Uterus (tissue), 3 donors: ENCODE measurements at regions not wholly inside any gene's neighbourhood (a gene's known extent, or its start where the extent isn't known, plus 50 kb on each side); places are given as distances from the start of the nearest gene placed in this dataset.

ENCODE experiments used
- DNase-seq, 2 donors: peaks; one replicate each; pipeline ENCODE4 v3.0.0-alpha.2; 2019 to 2020
- H3K27ac ChIP-seq, 2 donors: fragments of 200-600 bp; sonication (generic); 1 replicate in 1 of 2; 2 replicates in 1 of 2; pipeline ENCODE4 v1.5.1; 2016 to 2018
- H3K27me3 ChIP-seq, 2 donors: fragments of 200-600 bp; sonication (generic); one replicate each; pipeline ENCODE4 v1.5.1; 2018 to 2019; ENCODE audit warnings: control low read depth in 1 of 2
- H3K36me3 ChIP-seq, 2 donors: fragments of 200-600 bp; sonication (generic); one replicate each; pipeline ENCODE4 v1.5.1; 2019; ENCODE audit warnings: control low read depth in 1 of 2
- H3K4me1 ChIP-seq, 2 donors: fragments of 200-600 bp; sonication (generic); one replicate each; pipeline ENCODE4 v1.5.1; 2018 to 2019; ENCODE audit warnings: control low read depth in 1 of 2
- H3K4me3 ChIP-seq, 2 donors: fragments of 200-600 bp; sonication (generic); 1 replicate in 1 of 2; 2 replicates in 1 of 2; pipeline ENCODE4 v1.5.1; 2018 to 2019; ENCODE audit warnings: mild to moderate bottlenecking in 1 of 2
- H3K9me3 ChIP-seq, 2 donors: fragments of 200-600 bp; sonication (generic); one replicate each; pipeline ENCODE4 v1.5.1; 2019; ENCODE audit warnings: control low read depth in 1 of 2
- POLR2A ChIP-seq, 2 donors: fragments of 450-650 bp; IDR thresholded peaks; one replicate each; pipeline ENCODE4 v1.6.1; 2016; ENCODE audit warnings: antibody characterized with exemption in 2 of 2, mild to moderate bottlenecking in 1 of 2, moderate library complexity in 1 of 2
- intact Hi-C: fragments of 100-400 bp; cut with DNase I; formaldehyde crosslinking; loops from one replicate; pipeline ENCODE4 v1.15.1; 2023; ENCODE audit warnings: low total_unique reads
- TF ChIP-seq, protein P1 (sequence below), 4 experiments: fragments of 200-600 bp in 2 of 4; fragments of 450-650 bp in 2 of 4; sonication (generic) in 2 of 4; IDR thresholded peaks; one replicate each; pipeline ENCODE4 v1.5.1; 2016 to 2019; ENCODE audit warnings: antibody characterized with exemption in 4 of 4, mild to moderate bottlenecking in 2 of 4, moderate library complexity in 1 of 4
- donor health status: DM: yes; HTN: yes; CAD: no.

GRCh38 chr18:37665346-37665745, 99.7 kb upstream of the CELF4 start:
- DNase-seq: no peak
- no peak for TF ChIP-seq POLR2A (IDR thresholded peaks at IDR 0.05)
- TF ChIP-seq, protein P1, sequence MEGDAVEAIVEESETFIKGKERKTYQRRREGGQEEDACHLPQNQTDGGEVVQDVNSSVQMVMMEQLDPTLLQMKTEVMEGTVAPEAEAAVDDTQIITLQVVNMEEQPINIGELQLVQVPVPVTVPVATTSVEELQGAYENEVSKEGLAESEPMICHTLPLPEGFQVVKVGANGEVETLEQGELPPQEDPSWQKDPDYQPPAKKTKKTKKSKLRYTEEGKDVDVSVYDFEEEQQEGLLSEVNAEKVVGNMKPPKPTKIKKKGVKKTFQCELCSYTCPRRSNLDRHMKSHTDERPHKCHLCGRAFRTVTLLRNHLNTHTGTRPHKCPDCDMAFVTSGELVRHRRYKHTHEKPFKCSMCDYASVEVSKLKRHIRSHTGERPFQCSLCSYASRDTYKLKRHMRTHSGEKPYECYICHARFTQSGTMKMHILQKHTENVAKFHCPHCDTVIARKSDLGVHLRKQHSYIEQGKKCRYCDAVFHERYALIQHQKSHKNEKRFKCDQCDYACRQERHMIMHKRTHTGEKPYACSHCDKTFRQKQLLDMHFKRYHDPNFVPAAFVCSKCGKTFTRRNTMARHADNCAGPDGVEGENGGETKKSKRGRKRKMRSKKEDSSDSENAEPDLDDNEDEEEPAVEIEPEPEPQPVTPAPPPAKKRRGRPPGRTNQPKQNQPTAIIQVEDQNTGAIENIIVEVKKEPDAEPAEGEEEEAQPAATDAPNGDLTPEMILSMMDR (IDR thresholded peaks at IDR 0.05): no peak
- Histone ChIP-seq H3K36me3 (no peaks in the 10 kb centered on the region), H3K4me1 (no peaks in the 10 kb centered on the region), H3K4me3 (no peak overlapping the region), H3K27me3 (no peaks in the 10 kb centered on the region), H3K27ac (no peak overlapping the region), H3K9me3 (no peaks in the 10 kb centered on the region)
- intact Hi-C loops: no loop called here

GRCh38 chr18:37663446-37663845, 97.8 kb upstream of the CELF4 start:
- no peaks in the 10 kb centered on the region for H3K36me3 ChIP-seq
- H3K27ac ChIP-seq: no peak overlapping the region
- H3K4me3 ChIP-seq: no peak overlapping the region
- no peaks in the 10 kb centered on the region for H3K4me1 ChIP-seq
- H3K27me3 ChIP-seq: no peaks in the 10 kb centered on the region
- no peaks in the 10 kb centered on the region for H3K9me3 ChIP-seq
- no peak for TF ChIP-seq POLR2A (IDR thresholded peaks at IDR 0.05)
- TF ChIP-seq, protein P1 (IDR thresholded peaks at IDR 0.05): no peak
- intact Hi-C loops: no loop called here
- no peak for DNase-seq

- H3K36me3 ChIP-seq: no peaks in the 10 kb centered on the region
- intact Hi-C loops: no loop called here
- DNase-seq: no peak
- H3K9me3 ChIP-seq: no peaks in the 10 kb centered on the region
- H3K27me3 ChIP-seq: no peaks in the 10 kb centered on the region
- H3K4me1 ChIP-seq: no peaks in the 10 kb centered on the region
- H3K27ac ChIP-seq: no peak overlapping the region
- H3K4me3 ChIP-seq: no peak overlapping the region
- no peak for TF ChIP-seq POLR2A (IDR thresholded peaks at IDR 0.05)
- TF ChIP-seq, protein P1 (IDR thresholded peaks at IDR 0.05): no peak
Observed at GRCh38 chr18:37662546-37663339, 97.1 kb upstream of the CELF4 start.

DNA sequence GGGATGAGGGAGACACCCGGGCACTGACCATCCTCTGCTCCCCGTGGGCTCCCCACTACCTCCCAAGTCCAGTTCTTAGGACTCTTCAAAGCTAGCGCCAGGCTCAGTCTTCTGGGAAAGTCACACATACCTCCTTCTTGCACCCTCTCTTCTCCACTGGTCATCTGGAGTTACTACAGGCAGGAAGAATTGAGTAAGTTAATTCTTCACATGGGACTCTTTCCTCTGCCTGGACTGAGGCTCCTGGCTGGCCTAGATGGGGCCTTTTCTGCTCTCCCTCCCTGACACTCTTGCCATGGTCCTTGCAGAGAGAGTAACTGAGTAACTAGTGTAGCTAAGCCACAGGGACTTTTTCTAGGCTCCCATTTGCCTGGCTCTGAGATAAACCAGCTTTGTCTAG, 96.5 kb upstream of the CELF4 start:
- Histone ChIP-seq H3K4me3 (no peak overlapping the region), H3K27me3 (no peaks in the 10 kb centered on the region), H3K27ac (no peak overlapping the region), H3K36me3 (no peaks in the 10 kb centered on the region), H3K9me3 (no peaks in the 10 kb centered on the region), H3K4me1 (no peaks in the 10 kb centered on the region)
- TF ChIP-seq POLR2A (IDR thresholded peaks at IDR 0.05): no peak
- TF ChIP-seq, protein P1 (IDR thresholded peaks at IDR 0.05): no peak
- intact Hi-C loops: no loop called here
- no peak for DNase-seq

GRCh38 chr18:37661478-37661877, 95.9 kb upstream of the CELF4 start:
- intact Hi-C loops: no loop called here
- Histone ChIP-seq H3K27ac (no peak overlapping the region), H3K36me3 (no peaks in the 10 kb centered on the region), H3K9me3 (no peaks in the 10 kb centered on the region), H3K4me1 (no peaks in the 10 kb centered on the region), H3K4me3 (no peak overlapping the region), H3K27me3 (no peaks in the 10 kb centered on the region)
- TF ChIP-seq, protein P1 (IDR thresholded peaks at IDR 0.05): no peak
- no peak for TF ChIP-seq POLR2A (IDR thresholded peaks at IDR 0.05)
- DNase-seq: no peak
